ENCODE measurements at regions not wholly inside any gene's neighbourhood (a gene's known extent, or its start where the extent isn't known, plus 50 kb on each side); places are given as distances from the start of the nearest gene placed in this dataset.

GRCh38 chr2:64349131-64349530, 104.8 kb upstream of the LGALSL start:
- Histone ChIP-seq H3K4me2 (ENCODE audit: insufficient read depth in 1 of 2, low read depth in 2 of 2, low read length in 2 of 2) (no peak overlapping the region), H2AFZ (ENCODE audit: low read length) (no peak overlapping the region)

More at GRCh38 chr2:64349131-64349530, 104.8 kb upstream of the LGALSL start:
- H3K4ac ChIP-seq (replicated peaks; ENCODE audit: insufficient read length, low read depth, low read length), result no peak overlapping the region
- H2BK120ac ChIP-seq (replicated peaks; ENCODE audit: low read depth, low read length), result no peak overlapping the region
- no peak overlapping the region for H2BK12ac ChIP-seq (ENCODE audit: low read depth, low read length)
- no peak overlapping the region for H2AK5ac ChIP-seq (ENCODE audit: low read depth, low read length)
- H4K8ac ChIP-seq (ENCODE audit: extremely low read depth, insufficient read depth, low read length), result no peak overlapping the region
- no peak overlapping the region for H3K56ac ChIP-seq (replicated peaks; ENCODE audit: insufficient read length, low read depth, low read length)
- ChIA-PET POLR2A (ENCODE audit: partially characterized antibody) (no interaction called here), CTCF (ENCODE audit: partially characterized antibody) (interaction anchor here (0.9 to 2.2 kb wide), 10 partner anchors 7 to 175 kb away, joined by 3 to 8 read pairs (median 3); partner anchors contain the start of gene AFTPH)
- H3K79me1 ChIP-seq (ENCODE audit: low read depth, low read length), result no peaks in the 10 kb centered on the region
- H4K5ac ChIP-seq (ENCODE audit: insufficient read length, low read depth, low read length), result no peak overlapping the region
- no peaks in the 10 kb centered on the region for H3K4me1 ChIP-seq (replicated peaks in 1 of 4; ENCODE audit: control insufficient read depth in 3 of 4, insufficient read depth in 4 of 4, low read length in 3 of 4)
- no peaks in the 10 kb centered on the region for H4K20me1 ChIP-seq (replicated peaks in 1 of 2; ENCODE audit: control insufficient read depth in 1 of 2, insufficient read depth in 2 of 2, low read length in 2 of 2)
- no peaks in the 10 kb centered on the region for H3K79me2 ChIP-seq (ENCODE audit: control insufficient read depth in 1 of 2, insufficient read depth in 2 of 2, low read length in 2 of 2)
- H3K27me3 ChIP-seq (replicated peaks in 1 of 4; ENCODE audit: control insufficient read depth in 3 of 4, extremely low read depth in 1 of 4, insufficient read depth in 3 of 4, low read length in 3 of 4), result no peaks in the 10 kb centered on the region
- H3K18ac ChIP-seq (ENCODE audit: extremely low read depth, low read length), result no peak overlapping the region
- H3K27ac ChIP-seq (ENCODE audit: low read depth, low read length), result no peak overlapping the region
- H3K23me2 ChIP-seq (ENCODE audit: low read depth, low read length), result no peaks in the 10 kb centered on the region
- TF ChIP-seq SIN3A (conservative IDR thresholded peaks at IDR 0.05 in 1 of 2, IDR thresholded peaks at IDR 0.05 in 1 of 2; ENCODE audit: low read depth in 1 of 2, low read length in 2 of 2), result no peak
- WGBS, 2 experiments (ENCODE audit: extremely low coverage in 1 of 2, insufficient coverage in 1 of 2, insufficient read length in 1 of 2, insufficient replicate concordance in 2 of 2, low coverage in 1 of 2, low lambda C conversion rate in 2 of 2, missing lambda C conversion rate in 1 of 2), result 97% methylated on average over 2 of the region's 2 CpGs; no CpG with 5 or more reads in 1 of the 2 experiments
- no peak overlapping the region for H3K14ac ChIP-seq (ENCODE audit: insufficient read length)
- no peaks in the 10 kb centered on the region for H3K9me3 ChIP-seq (ENCODE audit: insufficient read depth in 2 of 2, low read depth in 1 of 2, low read length in 1 of 2)
- H2BK15ac ChIP-seq (ENCODE audit: low read length), result no peak overlapping the region
- no peak overlapping the region for H4K91ac ChIP-seq (replicated peaks; ENCODE audit: insufficient read length, low read length)
- H3K4me3 ChIP-seq (ENCODE audit: extremely low read depth in 1 of 4, insufficient read depth in 2 of 4, low read depth in 3 of 4, low read length in 4 of 4), result no peak overlapping the region
- H2BK5ac ChIP-seq (ENCODE audit: low read depth, low read length), result no peak overlapping the region
- no peak for FAIRE-seq
- no peak overlapping the region for H3K23ac ChIP-seq (ENCODE audit: insufficient read length)
- H3K9ac ChIP-seq (replicated peaks in 1 of 4; ENCODE audit: extremely low read depth in 1 of 4, low read depth in 3 of 4, low read length in 3 of 4), result no peak overlapping the region
- no peak overlapping the region for H2BK20ac ChIP-seq (ENCODE audit: low read length)
- H3K36me3 ChIP-seq (ENCODE audit: control insufficient read depth in 2 of 4, insufficient read depth in 4 of 4, low read length in 3 of 4), result no peaks in the 10 kb centered on the region
- no peak for DNase-seq (ENCODE audit: low read depth in 1 of 2, low spot score in 2 of 2)

All from H1 (cell line).